Adrenal gland (tissue), 9 donors: ENCODE measurements at regions not wholly inside any gene's neighbourhood (a gene's known extent, or its start where the extent isn't known, plus 50 kb on each side); places are given as distances from the start of the nearest gene placed in this dataset.

ENCODE experiments used
- DNase-seq, 7 donors: peaks; one replicate each; pipeline ENCODE4 v3.0.0-alpha.2; 2019 to 2020
- H3K27ac ChIP-seq, 5 donors: fragments of 200-600 bp; sonication (generic) in 4 of 5; 1 replicate in 3 of 5; 2 replicates in 2 of 5; pipeline versions ENCODE4 v1.5.1 to v1.8.0; 2016 to 2020; ENCODE audit warnings: mild to moderate bottlenecking in 1 of 5
- H3K27me3 ChIP-seq: fragments of 200-600 bp; 2 replicates; pipeline ENCODE4 v1.8.0; 2021
- H3K36me3 ChIP-seq, 2 donors: fragments of 200-600 bp; replicated peaks in 1 of 2; 1 replicate in 1 of 2; 2 replicates in 1 of 2; pipeline versions ENCODE4 v1.5.1 to v1.8.0; 2018 to 2022
- H3K4me1 ChIP-seq, 2 donors: fragments of 200-600 bp; replicated peaks in 1 of 2; 1 replicate in 1 of 2; 2 replicates in 1 of 2; pipeline versions ENCODE4 v1.5.1 to v1.8.0; 2018 to 2021
- H3K4me3 ChIP-seq, 4 donors: fragments of 200-600 bp; sonication (generic) in 3 of 4; one replicate each; pipeline ENCODE4 v1.5.1; 2016 to 2018
- H3K9me3 ChIP-seq, 3 donors: fragments of 200-600 bp; sonication (generic) in 1 of 3; replicated peaks in 1 of 3; 1 replicate in 2 of 3; 2 replicates in 1 of 3; pipeline versions ENCODE4 v1.5.1 to v1.8.0; 2016 to 2021
- POLR2A ChIP-seq, 2 donors: fragments of 450-650 bp; IDR thresholded peaks; one replicate each; pipeline ENCODE4 v1.6.1; 2017; ENCODE audit warnings: antibody characterized with exemption in 2 of 2, mild to moderate bottlenecking in 2 of 2, moderate library complexity in 1 of 2
- WGBS, 4 donors: extraction: QIAGEN DNeasy Blood & Tissue Kit in 2 of 4; methylation state at CpG; one replicate each; pipeline versions ENCODE4 v1.1.5 to v1.1.7; 2013 to 2017; 5-methylcytosine and 5-hydroxymethylcytosine counted together
- intact Hi-C, 2 donors: fragments of 100-400 bp; cut with DNase I; formaldehyde crosslinking; loops; one replicate each; pipeline versions ENCODE4 v1.14.1 to v1.15.0; 2022 to 2023
- TF ChIP-seq, protein P1 (sequence below), 6 experiments: fragments of 450-650 bp in 4 of 6; fragments of 200-600 bp in 2 of 6; sonication (generic) in 1 of 6; IDR thresholded peaks; 1 replicate in 5 of 6; 2 replicates in 1 of 6; pipeline versions ENCODE4 v1.5.1 to v1.8.0; 2016 to 2021; ENCODE audit warnings: antibody characterized with exemption in 6 of 6, mild to moderate bottlenecking in 2 of 6, moderate library complexity in 1 of 6
- donor health status: healthy with polysubstance abuse.
- donor health status: Bipolar disorder and iron deficiency.
- donor health status: DM: yes; HTN: yes; CAD: no.
- donor health status: DM: no; HTN: no; CAD: no.
- donor health status: DM: no; HTN: no; CAD: no.

DNA sequence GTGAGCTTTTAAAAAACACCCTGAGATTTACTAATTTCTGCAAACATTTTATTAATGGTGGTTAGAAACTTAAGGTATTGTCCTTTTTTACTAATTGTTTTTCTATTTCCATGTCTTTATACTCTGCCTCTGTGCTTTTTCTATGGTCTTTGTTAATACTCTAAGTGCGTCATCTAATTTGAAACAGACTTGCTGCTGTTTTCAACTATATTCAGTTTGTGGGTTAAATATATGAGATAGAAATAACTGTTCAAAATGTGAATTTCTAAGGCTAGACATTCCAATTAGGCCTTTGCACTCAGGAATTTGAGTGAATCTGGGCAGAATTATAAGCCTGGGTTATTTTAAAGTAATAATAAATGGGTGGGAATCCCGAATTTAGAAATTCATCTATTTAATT lies 82.4 kb upstream of the COL11A1 start:
- TF ChIP-seq, protein P1, sequence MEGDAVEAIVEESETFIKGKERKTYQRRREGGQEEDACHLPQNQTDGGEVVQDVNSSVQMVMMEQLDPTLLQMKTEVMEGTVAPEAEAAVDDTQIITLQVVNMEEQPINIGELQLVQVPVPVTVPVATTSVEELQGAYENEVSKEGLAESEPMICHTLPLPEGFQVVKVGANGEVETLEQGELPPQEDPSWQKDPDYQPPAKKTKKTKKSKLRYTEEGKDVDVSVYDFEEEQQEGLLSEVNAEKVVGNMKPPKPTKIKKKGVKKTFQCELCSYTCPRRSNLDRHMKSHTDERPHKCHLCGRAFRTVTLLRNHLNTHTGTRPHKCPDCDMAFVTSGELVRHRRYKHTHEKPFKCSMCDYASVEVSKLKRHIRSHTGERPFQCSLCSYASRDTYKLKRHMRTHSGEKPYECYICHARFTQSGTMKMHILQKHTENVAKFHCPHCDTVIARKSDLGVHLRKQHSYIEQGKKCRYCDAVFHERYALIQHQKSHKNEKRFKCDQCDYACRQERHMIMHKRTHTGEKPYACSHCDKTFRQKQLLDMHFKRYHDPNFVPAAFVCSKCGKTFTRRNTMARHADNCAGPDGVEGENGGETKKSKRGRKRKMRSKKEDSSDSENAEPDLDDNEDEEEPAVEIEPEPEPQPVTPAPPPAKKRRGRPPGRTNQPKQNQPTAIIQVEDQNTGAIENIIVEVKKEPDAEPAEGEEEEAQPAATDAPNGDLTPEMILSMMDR (IDR thresholded peaks at IDR 0.05), result no peak
- no peak for TF ChIP-seq POLR2A (IDR thresholded peaks at IDR 0.05)
- Histone ChIP-seq H3K27me3 (no peaks in the 10 kb centered on the region), H3K27ac (no peak overlapping the region), H3K4me1 (no peaks in the 10 kb centered on the region), H3K4me3 (no peak overlapping the region), H3K36me3 (no peaks in the 10 kb centered on the region), H3K9me3 (no peaks in the 10 kb centered on the region)
- intact Hi-C loops, result no loop called here
- 78 to 91% (median 80%) methylated on average over 2 of the region's 2 CpGs for WGBS, 4 donors
- no peak for DNase-seq

DNA sequence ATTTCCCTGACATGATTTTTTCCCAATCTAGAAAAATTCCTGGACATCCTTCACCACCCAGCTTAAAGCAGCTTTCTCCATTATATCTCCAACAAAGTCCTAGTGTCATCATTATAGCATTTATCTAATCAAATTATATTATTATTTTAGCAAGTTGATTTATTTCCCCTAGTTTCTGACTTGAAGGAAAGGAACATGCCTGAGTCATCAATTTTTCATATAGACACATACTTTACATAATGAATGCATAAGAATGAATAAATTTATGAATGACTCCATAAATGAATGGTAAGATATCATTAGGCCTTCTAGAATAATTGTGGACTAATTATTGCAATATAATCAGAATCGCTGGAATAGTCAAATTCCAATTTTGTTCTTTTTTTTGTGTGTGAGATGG lies 79.4 kb upstream of the COL11A1 start:
- intact Hi-C loops, result no loop called here
- Histone ChIP-seq H3K27ac (no peak overlapping the region), H3K27me3 (no peaks in the 10 kb centered on the region), H3K4me1 (no peaks in the 10 kb centered on the region), H3K9me3 (no peaks in the 10 kb centered on the region), H3K4me3 (no peak overlapping the region), H3K36me3 (no peaks in the 10 kb centered on the region)
- DNase-seq, result no peak
- TF ChIP-seq POLR2A (IDR thresholded peaks at IDR 0.05), result no peak
- TF ChIP-seq, protein P1 (IDR thresholded peaks at IDR 0.05), result no peak
- 92 to 96% (median 94%) methylated on average over 1 of the region's 1 CpG for WGBS, 4 donors

DNA sequence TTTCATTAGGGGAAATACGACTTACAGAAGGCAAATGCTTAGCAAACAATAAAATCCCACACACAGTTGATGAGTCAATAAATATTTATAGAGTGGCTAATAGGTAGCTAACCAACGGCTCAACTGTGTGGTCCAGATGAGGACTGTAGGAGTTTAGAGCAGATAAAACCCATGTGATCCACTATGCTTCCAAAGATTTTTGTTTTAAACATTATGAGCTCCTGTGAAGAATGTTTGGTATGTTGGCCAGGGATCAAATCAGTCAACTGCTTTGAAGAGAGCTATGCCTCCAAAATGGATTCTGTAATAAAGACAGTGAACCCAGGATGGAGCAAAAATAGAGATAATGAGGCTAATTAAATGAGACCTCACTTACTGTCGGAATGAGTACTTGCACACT lies 72.3 kb upstream of the COL11A1 start:
- WGBS, 4 donors, result 50 to 54% (median 53%) methylated on average over 3 of the region's 3 CpGs
- intact Hi-C loops, result no loop called here

GRCh38 chr1:103177108-103177775 lies 68.9 kb upstream of the COL11A1 start:
- no peak for DNase-seq
- Histone ChIP-seq H3K36me3 (no peaks in the 10 kb centered on the region), H3K27me3 (no peaks in the 10 kb centered on the region), H3K9me3 (no peaks in the 10 kb centered on the region), H3K4me3 (no peak overlapping the region), H3K27ac (no peak overlapping the region), H3K4me1 (no peaks in the 10 kb centered on the region)
- intact Hi-C loops, result no loop called here
- WGBS, 4 donors, result 50 to 65% (median 56%) methylated on average over 6 of the region's 6 CpGs
- TF ChIP-seq, protein P1 (IDR thresholded peaks at IDR 0.05), result no peak
- TF ChIP-seq POLR2A (IDR thresholded peaks at IDR 0.05), result no peak

More for the DNA sequence above, 72.3 kb upstream of the COL11A1 start:
- Histone ChIP-seq H3K27ac (no peak overlapping the region), H3K9me3 (no peaks in the 10 kb centered on the region), H3K36me3 (no peaks in the 10 kb centered on the region), H3K27me3 (no peaks in the 10 kb centered on the region), H3K4me1 (no peaks in the 10 kb centered on the region), H3K4me3 (no peak overlapping the region)
- DNase-seq, result no peak
- TF ChIP-seq, protein P1 (IDR thresholded peaks at IDR 0.05), result no peak
- no peak for TF ChIP-seq POLR2A (IDR thresholded peaks at IDR 0.05)
